AG08396 (cell line): ENCODE measurements at regions not wholly inside any gene's neighbourhood (a gene's known extent, or its start where the extent isn't known, plus 50 kb on each side); places are given as distances from the start of the nearest gene placed in this dataset.
"Not testable (repeated sequence)": the region's sequence is repeated elsewhere in the genome, so short reads cannot be mapped to it uniquely, and the experiment has no call there.

Source experiments
- DNase-seq: peaks from one replicate; pipeline ENCODE4 v3.0.0; 2012; ENCODE audit warnings: low spot score, mixed read lengths

DNA sequence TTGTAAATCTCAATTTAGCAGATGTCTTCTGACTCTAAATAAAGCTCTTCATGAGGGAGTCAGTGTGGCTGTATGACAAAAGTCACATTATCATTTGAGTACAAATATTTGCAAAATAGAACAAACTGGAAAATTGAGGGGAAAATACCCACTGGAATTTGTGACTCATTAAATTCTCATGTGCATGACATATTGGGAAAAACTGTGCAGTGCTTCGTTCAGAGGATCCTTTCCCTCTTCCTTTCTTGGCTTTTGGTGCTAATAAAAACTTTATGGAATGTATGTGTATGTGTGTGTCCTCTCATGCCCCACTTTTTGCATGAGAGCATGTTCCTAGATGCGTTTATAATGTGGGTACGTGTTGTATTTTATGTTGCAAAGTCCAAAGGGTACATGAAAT is 267.8 kb downstream of the KTN1 start:
- peak; percentile 44 for DNase-seq

DNA sequence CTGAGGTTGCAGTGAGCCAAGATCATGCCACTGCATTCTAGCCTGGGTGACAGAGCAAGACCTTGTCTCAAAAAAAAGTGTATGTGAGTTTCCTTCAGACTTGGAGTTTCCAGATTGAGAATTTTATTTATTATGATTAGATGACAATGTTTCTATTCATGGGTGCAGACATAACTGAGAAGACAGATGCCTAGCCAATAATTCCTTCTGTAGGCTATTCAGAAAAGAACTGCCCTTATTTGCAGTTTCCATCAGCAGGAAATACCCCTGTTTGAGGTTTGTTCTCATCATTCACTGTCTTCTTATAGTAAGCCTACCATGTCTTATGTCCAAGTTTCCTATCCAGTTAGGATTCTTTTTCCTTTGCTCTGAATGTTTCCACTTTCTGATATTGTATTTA is 269.0 kb downstream of the KTN1 start:
- DNase-seq: no peak

DNA sequence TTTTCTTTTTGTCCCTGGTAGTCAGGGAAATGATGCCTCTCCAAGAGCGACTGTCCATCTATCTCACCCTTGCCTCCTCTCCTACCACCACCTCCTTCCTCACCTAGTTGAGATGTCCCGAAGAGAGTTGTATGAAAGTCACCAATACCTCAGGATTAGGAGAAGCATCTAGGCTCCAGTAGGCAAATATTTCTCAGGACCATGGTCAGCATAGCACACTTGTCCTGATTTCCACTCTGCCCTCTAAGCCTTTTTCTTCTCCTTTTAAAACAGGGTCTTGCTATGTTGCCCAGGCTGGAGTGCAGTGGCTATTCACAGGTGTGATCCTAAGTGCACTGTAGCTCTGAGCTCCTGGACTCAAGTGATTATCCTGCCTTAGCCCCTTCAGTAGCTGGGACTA is 268.4 kb upstream of the PELI2 start:
- no peak for DNase-seq

- peak; percentile 68 for DNase-seq
Measured at GRCh38 chr14:55850825-55851241, 267.4 kb upstream of the PELI2 start.

GRCh38 chr14:55851301-55851700 is 266.9 kb upstream of the PELI2 start:
- no peak for DNase-seq

- no peak for DNase-seq
Measured at GRCh38 chr14:55851961-55852360, 266.2 kb upstream of the PELI2 start.

- DNase-seq: no peak
Measured at GRCh38 chr14:55855751-55856150, 262.5 kb upstream of the PELI2 start.

GRCh38 chr14:55858604-55859003 is 259.6 kb upstream of the PELI2 start:
- no peak for DNase-seq

DNA sequence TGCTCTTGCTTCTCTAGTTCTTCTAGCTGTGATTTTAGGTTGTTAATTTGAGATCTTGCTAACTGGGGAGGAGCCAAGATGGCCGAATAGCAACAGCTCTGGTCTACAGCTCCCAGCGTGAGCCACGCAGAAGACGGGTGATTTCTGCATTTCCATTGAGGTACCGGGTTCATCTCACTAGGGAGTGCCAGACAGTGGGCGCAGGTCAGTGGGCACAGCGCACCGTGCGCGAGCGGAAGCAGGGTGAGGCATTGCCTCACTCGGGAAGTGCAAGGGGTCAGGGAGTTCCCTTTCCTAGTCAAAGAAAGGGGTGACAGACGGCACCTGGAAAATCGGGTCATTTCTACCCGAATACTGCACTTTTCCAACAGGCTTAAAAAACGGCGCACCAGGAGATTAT is 256.6 kb upstream of the PELI2 start:
- DNase-seq: not testable (repeated sequence)

- DNase-seq: no peak
Measured at GRCh38 chr14:55864890-55865655, 253.1 kb upstream of the PELI2 start.

DNA sequence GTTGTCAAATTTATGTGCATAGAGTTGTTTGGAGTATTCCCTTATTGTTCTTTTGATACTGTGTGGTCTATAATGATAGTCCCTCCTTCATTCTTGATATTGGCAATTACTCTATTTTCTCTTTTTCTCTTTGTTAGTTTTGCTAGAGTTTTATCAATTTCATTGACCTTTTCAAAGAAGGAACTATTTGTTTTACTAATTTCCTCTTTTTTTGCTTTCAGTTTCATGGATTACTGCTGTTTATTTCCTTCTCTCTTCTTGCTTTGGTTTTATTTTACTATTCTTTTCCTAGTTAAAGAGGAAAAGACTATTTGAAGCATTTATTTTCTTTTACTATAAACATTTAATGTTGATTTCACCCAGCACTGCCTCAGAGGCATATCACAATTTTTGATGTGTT is 250.9 kb upstream of the PELI2 start:
- DNase-seq: no peak

GRCh38 chr14:55867719-55868118 is 250.5 kb upstream of the PELI2 start:
- DNase-seq: no peak

GRCh38 chr14:55869397-55870049 is 248.7 kb upstream of the PELI2 start:
- DNase-seq: no peak

DNA sequence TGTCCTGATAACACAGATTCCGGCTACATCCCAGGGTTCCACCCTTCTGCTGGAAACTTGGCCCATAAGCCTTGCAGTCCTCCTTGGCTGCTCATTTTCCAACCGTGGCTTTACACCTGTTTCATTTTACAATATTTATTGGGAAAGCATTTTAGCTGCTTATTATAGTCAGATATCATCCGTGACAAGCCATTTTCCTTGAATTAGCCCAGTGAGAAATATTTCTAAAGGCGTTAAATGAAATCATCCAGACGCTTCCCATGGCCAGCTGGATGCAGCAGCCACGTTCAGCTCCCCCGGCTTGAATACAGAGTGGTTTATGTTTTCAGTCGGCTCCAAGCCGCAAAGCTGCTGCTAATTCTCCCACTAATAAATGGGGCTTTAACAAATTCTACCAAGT is 245.0 kb upstream of the PELI2 start:
- no peak for DNase-seq

GRCh38 chr14:55874785-55875184 is 243.4 kb upstream of the PELI2 start:
- DNase-seq: no peak

- no peak for DNase-seq
Measured at GRCh38 chr14:55877942-55878341, 240.3 kb upstream of the PELI2 start.

GRCh38 chr14:55881577-55882241 is 236.5 kb upstream of the PELI2 start:
- no peak for DNase-seq

DNA sequence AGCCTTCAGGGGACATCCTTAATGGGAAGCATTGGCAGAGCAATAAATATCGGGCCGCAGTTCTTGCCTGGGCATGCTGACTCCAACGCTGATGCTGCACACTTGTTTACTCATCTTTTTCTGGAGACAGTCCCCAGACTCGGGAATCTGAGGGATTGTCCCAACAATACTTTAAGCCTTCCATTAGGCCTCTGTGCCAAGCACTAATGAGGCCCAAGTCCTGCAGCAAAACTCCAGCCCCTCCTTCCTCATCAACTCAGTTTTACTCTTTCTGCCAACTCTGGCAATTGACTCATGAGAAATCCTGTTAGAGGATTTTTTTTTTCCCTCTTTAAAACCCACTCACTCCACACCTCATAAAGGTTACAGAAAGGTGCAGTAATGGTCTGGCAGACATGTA is 233.4 kb upstream of the PELI2 start:
- DNase-seq: no peak

DNA sequence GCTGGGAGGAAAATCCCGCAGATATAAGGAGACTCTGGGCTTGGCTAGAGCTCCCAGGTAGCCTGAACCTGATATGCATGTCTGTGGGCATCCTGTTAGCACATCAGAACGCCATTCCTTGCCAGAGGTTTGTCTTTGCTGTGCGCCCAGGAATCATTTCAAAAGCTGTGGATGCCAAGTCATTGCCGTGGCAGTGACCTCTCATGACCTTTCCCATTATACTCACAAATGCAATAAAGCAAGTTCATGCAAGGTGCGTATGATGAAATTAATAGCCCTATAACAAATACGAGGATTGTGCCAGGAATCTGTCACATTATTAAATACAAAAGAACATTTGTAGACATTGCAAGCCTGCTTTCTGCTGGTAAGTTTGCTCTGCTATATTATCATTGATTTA is 229.1 kb upstream of the PELI2 start:
- no peak for DNase-seq

- no peak for DNase-seq
Measured at GRCh38 chr14:55891692-55892091, 226.5 kb upstream of the PELI2 start.

DNA sequence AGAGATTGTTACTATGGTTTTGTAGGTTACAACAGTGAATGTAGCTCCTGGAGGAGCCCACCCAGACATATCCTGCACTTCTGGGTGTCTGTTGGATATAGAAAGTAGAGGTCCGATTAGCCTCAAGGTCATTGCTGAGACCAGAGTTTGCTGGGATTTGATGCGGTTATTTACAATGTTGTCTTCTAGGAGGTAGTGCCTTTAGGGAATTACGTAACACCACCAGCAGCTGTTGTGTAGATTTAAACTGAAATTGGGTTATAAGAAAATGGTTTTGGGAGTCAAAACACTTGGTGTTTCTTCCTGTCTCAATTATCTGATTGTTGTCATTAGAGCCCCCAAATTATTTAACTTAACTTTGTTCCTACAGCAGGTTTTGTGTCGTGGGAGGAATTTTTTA is 225.3 kb upstream of the PELI2 start:
- DNase-seq: no peak

GRCh38 chr14:55893705-55894104 is 224.5 kb upstream of the PELI2 start:
- peak; percentile 13 for DNase-seq

DNA sequence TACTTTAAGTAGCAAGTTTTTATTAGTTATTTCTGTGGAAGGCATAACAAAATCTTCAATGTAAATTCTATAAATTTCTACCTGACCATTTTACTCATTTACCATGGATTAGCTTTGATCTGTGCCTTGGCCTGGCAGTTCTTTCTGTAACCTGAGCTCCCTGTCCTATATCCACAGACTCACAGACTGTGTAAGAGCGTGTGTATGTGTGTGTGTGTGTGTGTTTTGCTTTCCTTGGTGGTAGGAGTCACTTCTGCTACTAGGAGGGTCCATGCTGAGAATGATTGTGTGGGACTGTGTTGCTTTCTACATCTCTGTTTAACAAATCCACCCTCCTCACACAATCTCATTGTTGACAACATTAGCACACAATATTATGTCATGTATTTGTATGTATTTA is 221.2 kb upstream of the PELI2 start:
- no peak for DNase-seq
